Transverse colon (tissue), 4 donors: ENCODE measurements at regions not wholly inside any gene's neighbourhood (a gene's known extent, or its start where the extent isn't known, plus 50 kb on each side); places are given as distances from the start of the nearest gene placed in this dataset.

Experiments
- DNase-seq: peaks from one replicate; pipeline ENCODE4 v3.0.0-alpha.2; 2019
- H3K27ac ChIP-seq, 4 donors: fragments of 200-600 bp; sonication (generic); 2 replicates each; pipeline ENCODE4 v1.5.1; 2016 to 2018; ENCODE audit warnings: inconsistent platforms in 4 of 4
- H3K27me3 ChIP-seq: fragments of 200-600 bp; sonication (generic); 2 replicates; pipeline ENCODE4 v1.5.1; 2017; ENCODE audit warnings: inconsistent platforms
- H3K36me3 ChIP-seq, 4 donors: fragments of 200-600 bp; sonication (generic); 2 replicates each; pipeline ENCODE4 v1.5.1; 2017 to 2019; ENCODE audit warnings: inconsistent platforms in 4 of 4
- H3K4me1 ChIP-seq, 4 donors: fragments of 200-600 bp; sonication (generic); 2 replicates each; pipeline ENCODE4 v1.5.1; 2017 to 2020; ENCODE audit warnings: inconsistent platforms in 4 of 4
- H3K4me3 ChIP-seq, 4 donors: fragments of 200-600 bp; sonication (generic); 1 replicate in 1 of 4; 2 replicates in 3 of 4; pipeline versions ENCODE4 v1.5.1 to v1.6.1; 2017 to 2019; ENCODE audit warnings: inconsistent platforms in 4 of 4
- H3K9me3 ChIP-seq, 2 donors: fragments of 200-600 bp; sonication (generic); 2 replicates each; pipeline ENCODE4 v1.5.1; 2017 to 2019; ENCODE audit warnings: inconsistent platforms in 2 of 2
- EP300 ChIP-seq: sonication (generic); formaldehyde crosslinking; IDR thresholded peaks from one replicate; pipeline ENCODE4 v1.6.1; 2017; ENCODE audit warnings: antibody characterized with exemption, low read depth
- POLR2A ChIP-seq: fragments of 450-650 bp; IDR thresholded peaks from one replicate; pipeline ENCODE4 v1.6.1; 2016; ENCODE audit warnings: antibody characterized with exemption, mild to moderate bottlenecking, moderate library complexity
- POLR2AphosphoS5 ChIP-seq, 3 donors: sonication (generic); formaldehyde crosslinking; IDR thresholded peaks; one replicate each; pipeline ENCODE4 v1.6.1; 2016; ENCODE audit warnings: antibody characterized with exemption in 3 of 3
- WGBS, 2 donors: methylation state at CpG; one replicate each; pipeline ENCODE4 v1.1.5; 2018; ENCODE audit warnings: low coverage in 1 of 2; 5-methylcytosine and 5-hydroxymethylcytosine counted together
- in situ Hi-C, 4 donors: fragments of 200-750 bp; cut with MboI; loops; one replicate each; pipeline versions ENCODE4 v1.15.0 to v1.15.1; 2017; ENCODE audit warnings: low sequenced_read_pairs in 3 of 4, low pct_ligation_motif_present in 1 of 4, low pct_unique_long_range_greater_than_20kb in 1 of 4
- intact Hi-C: fragments of 100-400 bp; cut with DNase I; formaldehyde crosslinking; loops from one replicate; pipeline ENCODE4 v1.15.1; 2023; ENCODE audit warnings: low total_unique reads
- TF ChIP-seq, protein P1 (sequence below), 5 experiments: fragments of 200-600 bp in 3 of 5; fragments of 450-650 bp in 2 of 5; sonication (generic) in 3 of 5; IDR thresholded peaks; 1 replicate in 2 of 5; 2 replicates in 3 of 5; pipeline ENCODE4 v1.5.1; 2016 to 2017; ENCODE audit warnings: antibody characterized with exemption in 5 of 5, inconsistent platforms in 3 of 5, mild to moderate bottlenecking in 2 of 5, moderate library complexity in 1 of 5

DNA sequence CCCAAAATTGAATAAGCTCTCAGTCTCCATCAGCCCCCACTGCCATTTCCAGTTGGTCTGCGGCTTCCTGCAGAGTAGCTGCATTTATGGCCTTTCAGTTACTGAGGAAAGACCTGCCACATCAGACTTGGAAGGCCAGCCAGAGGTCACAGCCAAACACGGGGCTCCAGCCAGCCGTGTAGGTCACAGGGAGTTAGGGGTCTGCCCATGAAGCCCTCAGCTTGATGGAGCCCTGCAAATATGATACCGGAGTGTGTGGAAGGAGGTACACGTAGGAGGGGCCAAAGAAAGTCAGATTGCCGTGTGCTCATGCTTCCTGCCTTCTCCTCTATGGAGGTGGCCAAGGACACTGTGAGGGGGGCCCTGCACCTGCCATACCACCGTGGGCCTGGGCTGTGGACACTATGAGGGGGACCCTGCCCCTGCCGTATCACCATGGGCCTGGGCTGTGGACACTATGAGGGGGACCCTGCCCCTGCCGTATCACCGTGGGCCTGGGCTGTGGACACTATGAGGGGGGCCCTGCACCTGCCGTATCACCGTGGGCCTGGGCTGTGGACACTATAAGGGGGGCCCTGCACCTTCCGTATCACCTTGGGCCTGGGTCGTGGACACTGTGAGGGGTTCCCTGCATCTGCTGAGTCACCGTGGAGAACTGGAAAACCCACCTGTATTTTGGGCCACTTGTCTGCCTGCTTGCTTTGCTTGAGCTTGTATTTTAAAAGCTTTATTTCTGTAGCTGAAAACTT lies 335.7 kb upstream of the SHH start:
- intact Hi-C loops, result no loop called here
- H3K9me3 ChIP-seq, result no peaks in the 10 kb centered on the region
- H3K27ac ChIP-seq, result no peak overlapping the region
- H3K4me3 ChIP-seq, result no peak overlapping the region
- in situ Hi-C loops, result no loop called here
- H3K36me3 ChIP-seq, result no peaks in the 10 kb centered on the region
- no peak for DNase-seq
- no peaks in the 10 kb centered on the region for H3K4me1 ChIP-seq
- TF ChIP-seq POLR2A (no peak), EP300 (no peak), POLR2AphosphoS5 (IDR thresholded peaks at IDR 0.05) (no peak)
- TF ChIP-seq, protein P1, sequence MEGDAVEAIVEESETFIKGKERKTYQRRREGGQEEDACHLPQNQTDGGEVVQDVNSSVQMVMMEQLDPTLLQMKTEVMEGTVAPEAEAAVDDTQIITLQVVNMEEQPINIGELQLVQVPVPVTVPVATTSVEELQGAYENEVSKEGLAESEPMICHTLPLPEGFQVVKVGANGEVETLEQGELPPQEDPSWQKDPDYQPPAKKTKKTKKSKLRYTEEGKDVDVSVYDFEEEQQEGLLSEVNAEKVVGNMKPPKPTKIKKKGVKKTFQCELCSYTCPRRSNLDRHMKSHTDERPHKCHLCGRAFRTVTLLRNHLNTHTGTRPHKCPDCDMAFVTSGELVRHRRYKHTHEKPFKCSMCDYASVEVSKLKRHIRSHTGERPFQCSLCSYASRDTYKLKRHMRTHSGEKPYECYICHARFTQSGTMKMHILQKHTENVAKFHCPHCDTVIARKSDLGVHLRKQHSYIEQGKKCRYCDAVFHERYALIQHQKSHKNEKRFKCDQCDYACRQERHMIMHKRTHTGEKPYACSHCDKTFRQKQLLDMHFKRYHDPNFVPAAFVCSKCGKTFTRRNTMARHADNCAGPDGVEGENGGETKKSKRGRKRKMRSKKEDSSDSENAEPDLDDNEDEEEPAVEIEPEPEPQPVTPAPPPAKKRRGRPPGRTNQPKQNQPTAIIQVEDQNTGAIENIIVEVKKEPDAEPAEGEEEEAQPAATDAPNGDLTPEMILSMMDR (IDR thresholded peaks at IDR 0.05), result no peak
- 73 to 94% methylated on average over 2 to 15 of the region's 15 CpGs for WGBS, 2 donors
- peaks cover 11% of the 10 kb centered on the region for H3K27me3 ChIP-seq

DNA sequence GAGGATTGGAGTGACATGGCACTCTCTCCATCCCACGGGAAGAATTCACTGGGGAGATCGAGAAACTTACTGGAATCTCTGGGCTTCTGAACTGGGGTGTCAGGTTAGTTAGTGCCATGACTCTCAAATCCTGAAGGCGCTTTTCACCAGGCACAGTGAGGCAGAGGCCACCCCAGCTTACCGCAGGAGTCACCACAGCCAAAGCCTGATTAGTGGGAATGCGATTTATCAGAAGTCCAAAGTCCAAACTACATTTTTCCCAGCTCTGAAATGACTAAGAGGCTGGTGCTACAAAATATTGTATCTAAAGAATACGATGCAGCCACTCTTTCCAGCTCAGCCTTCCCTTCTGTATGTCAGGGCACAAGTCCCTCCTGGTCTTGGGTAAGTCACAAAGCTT lies 334.8 kb upstream of the SHH start:
- in situ Hi-C loops, result no loop called here
- Histone ChIP-seq H3K36me3 (no peaks in the 10 kb centered on the region), H3K4me3 (no peak overlapping the region), H3K27me3 (peaks cover 11% of the 10 kb centered on the region), H3K27ac (no peak overlapping the region), H3K4me1 (no peaks in the 10 kb centered on the region), H3K9me3 (no peaks in the 10 kb centered on the region)
- DNase-seq, result no peak
- intact Hi-C loops, result no loop called here
- TF ChIP-seq EP300 (no peak), POLR2AphosphoS5 (IDR thresholded peaks at IDR 0.05) (no peak), POLR2A (no peak)
- TF ChIP-seq, protein P1 (IDR thresholded peaks at IDR 0.05), result no peak
- WGBS, 2 donors, result 57 to 63% methylated on average over 1 to 6 of the region's 6 CpGs

DNA sequence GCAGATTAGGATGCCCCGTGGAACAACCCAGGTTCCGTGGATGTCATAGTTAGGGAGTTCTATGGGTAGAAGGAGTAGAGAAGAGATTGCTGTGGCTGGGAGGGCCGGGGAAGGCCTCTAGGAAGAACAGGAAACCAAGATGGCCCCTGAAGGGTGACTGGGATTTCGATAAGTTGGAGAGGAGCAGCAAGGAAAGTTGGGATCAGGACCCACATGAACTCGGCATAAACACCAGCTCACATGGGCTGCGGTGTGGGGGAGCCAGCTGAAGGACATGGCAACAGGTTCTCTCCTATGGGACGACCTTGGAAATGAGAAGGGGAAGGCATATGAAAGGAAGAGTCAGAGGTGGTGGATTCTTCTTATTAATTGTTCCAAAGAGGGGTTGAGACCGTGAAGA lies 333.7 kb upstream of the SHH start:
- in situ Hi-C loops, result no loop called here
- Histone ChIP-seq H3K27ac (no peak overlapping the region), H3K27me3 (peaks cover 11% of the 10 kb centered on the region), H3K4me3 (no peak overlapping the region), H3K36me3 (no peaks in the 10 kb centered on the region), H3K4me1 (no peaks in the 10 kb centered on the region), H3K9me3 (no peaks in the 10 kb centered on the region)
- WGBS, 2 donors, result 70 to 84% methylated on average over 2 to 8 of the region's 8 CpGs
- TF ChIP-seq POLR2AphosphoS5 (IDR thresholded peaks at IDR 0.05) (no peak), POLR2A (no peak), EP300 (no peak)
- TF ChIP-seq, protein P1 (IDR thresholded peaks at IDR 0.05), result no peak
- intact Hi-C loops, result no loop called here
- no peak for DNase-seq

DNA sequence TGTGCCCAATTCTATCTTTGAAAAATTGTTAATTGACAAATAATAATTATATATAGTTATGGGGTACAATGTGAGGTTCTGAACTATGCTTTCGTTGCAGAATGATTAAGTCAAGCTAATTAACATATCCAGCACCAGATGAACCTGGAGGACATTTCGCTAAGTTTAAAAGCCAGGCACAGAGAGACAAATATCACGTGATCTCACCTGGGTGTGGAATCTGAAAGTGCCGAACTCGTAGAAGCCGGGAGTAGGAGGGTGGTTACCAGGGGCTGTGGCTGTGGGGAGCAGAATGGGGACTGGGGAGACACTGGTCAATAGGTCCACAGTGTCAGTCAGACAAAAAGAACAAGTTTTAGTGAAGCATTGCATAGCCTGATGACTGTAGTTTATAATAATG lies 332.9 kb upstream of the SHH start:
- intact Hi-C loops (no loop called here), in situ Hi-C loops (no loop called here)
- H3K27ac ChIP-seq, result no peak overlapping the region
- H3K9me3 ChIP-seq, result no peaks in the 10 kb centered on the region
- DNase-seq, result no peak
- H3K36me3 ChIP-seq, result no peaks in the 10 kb centered on the region
- peaks cover 11% of the 10 kb centered on the region for H3K27me3 ChIP-seq
- H3K4me1 ChIP-seq, result no peaks in the 10 kb centered on the region
- 53 to 79% methylated on average over 6 of the region's 6 CpGs for WGBS, 2 donors
- TF ChIP-seq EP300, result no peak
- no peak for TF ChIP-seq POLR2A
- TF ChIP-seq, protein P1 (IDR thresholded peaks at IDR 0.05), result no peak
- TF ChIP-seq POLR2AphosphoS5 (IDR thresholded peaks at IDR 0.05), result no peak
- no peak overlapping the region for H3K4me3 ChIP-seq
